ENCODE measurements at regions not wholly inside any gene's neighbourhood (a gene's known extent, or its start where the extent isn't known, plus 50 kb on each side); places are given as distances from the start of the nearest gene placed in this dataset.

- no peak for TF ChIP-seq POLR2AphosphoS5 (IDR thresholded peaks at IDR 0.05; ENCODE audit: low read depth, low read length)
- TF ChIP-seq REST (IDR thresholded peaks at IDR 0.05; ENCODE audit: insufficient read depth in 1 of 2, low read depth in 2 of 2, low read length in 1 of 2): no peak
- no peak for TF ChIP-seq CTCF (IDR thresholded peaks at IDR 0.05)
- TF ChIP-seq SIN3A (IDR thresholded peaks at IDR 0.05; ENCODE audit: borderline replicate concordance, insufficient read depth, low read depth, low read length): no peak
- no peak for TF ChIP-seq TCF7L2 (IDR thresholded peaks at IDR 0.05; ENCODE audit: low read depth, low read length)
- in situ Hi-C loops (cut with HindIII; ENCODE audit: low pct_unique_long_range_greater_than_20kb, low sequenced_read_pairs) (no loop called here), intact Hi-C loops (cut with micrococcal nuclease; ENCODE audit: unreplicated experiment) (no loop called here)
- H3K27ac ChIP-seq (ENCODE audit: low read length): no peak overlapping the region
- POLR2A ChIA-PET: no interaction called here
- H3K27me3 ChIP-seq (ENCODE audit: control insufficient read depth, insufficient read depth, low read length): no peaks in the 10 kb centered on the region
- H3K9me3 ChIP-seq (ENCODE audit: control insufficient read depth, insufficient read depth, low read depth, low read length): no peaks in the 10 kb centered on the region
- H3K36me3 ChIP-seq (ENCODE audit: control insufficient read depth, insufficient read depth, low read length): no peaks in the 10 kb centered on the region
- no peaks in the 10 kb centered on the region for H3K4me1 ChIP-seq (ENCODE audit: control insufficient read depth, insufficient read depth, low read length)
- ATAC-seq (no peak), DNase-seq (ENCODE audit: low read depth, low spot score) (no peak)
- no TSS peak for BruUV-seq (replicated peaks)
- CTCF ChIA-PET: no interaction called here
- H3K4me3 ChIP-seq (ENCODE audit: low read depth in 2 of 2, low read length in 2 of 2): no peak overlapping the region
Observed at GRCh38 chr2:12032398-12032797, 286.0 kb downstream of the LPIN1 start.

GRCh38 chr2:12032975-12033374 is 286.5 kb downstream of the LPIN1 start:
- CTCF ChIA-PET: no interaction called here
- in situ Hi-C loops (cut with HindIII; ENCODE audit: low pct_unique_long_range_greater_than_20kb, low sequenced_read_pairs): no loop called here
- DNase-seq (ENCODE audit: low read depth, low spot score): no peak

More at GRCh38 chr2:12032975-12033374, 286.5 kb downstream of the LPIN1 start:
- TF ChIP-seq TCF7L2 (IDR thresholded peaks at IDR 0.05; ENCODE audit: low read depth, low read length) (no peak), POLR2AphosphoS5 (IDR thresholded peaks at IDR 0.05; ENCODE audit: low read depth, low read length) (no peak), SIN3A (IDR thresholded peaks at IDR 0.05; ENCODE audit: borderline replicate concordance, insufficient read depth, low read depth, low read length) (no peak), REST (IDR thresholded peaks at IDR 0.05; ENCODE audit: insufficient read depth in 1 of 2, low read depth in 2 of 2, low read length in 1 of 2) (no peak), CTCF (IDR thresholded peaks at IDR 0.05) (no peak)
- POLR2A ChIA-PET: no interaction called here
- Histone ChIP-seq H3K9me3 (ENCODE audit: control insufficient read depth, insufficient read depth, low read depth, low read length) (no peaks in the 10 kb centered on the region; the same call in 1 of the 2 replicates), H3K36me3 (ENCODE audit: control insufficient read depth, insufficient read depth, low read length) (no peaks in the 10 kb centered on the region), H3K4me3 (ENCODE audit: low read depth in 2 of 2, low read length in 2 of 2) (no peak overlapping the region), H3K4me1 (ENCODE audit: control insufficient read depth, insufficient read depth, low read length) (no peaks in the 10 kb centered on the region), H3K27ac (ENCODE audit: low read length) (no peak overlapping the region), H3K27me3 (ENCODE audit: control insufficient read depth, insufficient read depth, low read length) (no peaks in the 10 kb centered on the region)
- intact Hi-C loops (cut with micrococcal nuclease; ENCODE audit: unreplicated experiment): no loop called here
- no TSS peak for BruUV-seq (replicated peaks)
- no peak for ATAC-seq

Data from Panc1 (cell line).